HG02938 (cell line): ENCODE measurements at regions not wholly inside any gene's neighbourhood (a gene's known extent, or its start where the extent isn't known, plus 50 kb on each side); places are given as distances from the start of the nearest gene placed in this dataset.

Experiments
- ATAC-seq: cut with Tn5 transposase; IDR thresholded peaks from one replicate; pipeline ENCODE4 v1.9.1; 2021; ENCODE audit warnings: mild to moderate bottlenecking, moderate library complexity; ENCODE audit not compliant: unreplicated experiment

DNA sequence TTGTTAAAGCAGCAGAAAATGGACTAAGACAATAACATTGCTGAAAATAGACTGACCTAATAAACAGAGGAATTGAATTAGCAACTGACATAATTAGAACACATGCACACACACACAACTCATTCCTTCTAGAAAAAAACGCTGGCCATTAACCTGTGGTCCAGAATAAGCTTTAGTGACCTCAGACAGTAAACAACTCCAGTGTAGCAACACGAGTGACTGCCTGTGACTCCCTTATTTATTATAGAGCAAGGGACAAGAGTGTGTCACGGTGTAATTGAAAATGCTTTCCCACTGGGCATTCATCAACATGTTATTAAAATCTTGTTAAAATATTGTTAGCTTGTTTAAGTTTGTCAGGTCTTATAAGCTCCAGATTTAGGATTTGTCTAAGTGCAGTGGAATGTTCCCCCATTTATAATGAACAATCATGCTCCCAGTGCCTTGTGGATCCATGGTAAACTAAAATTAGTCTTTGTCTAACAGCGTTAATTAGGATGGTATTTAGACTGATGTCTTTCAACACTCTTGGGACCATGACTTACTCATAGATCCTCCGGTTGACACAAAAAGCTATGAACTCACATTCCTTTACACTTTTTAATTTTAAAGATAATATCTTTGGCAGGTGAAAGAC, 111.7 kb upstream of the IRS2 start:
- ATAC-seq: no peak

GRCh38 chr13:109892101-109892500, 105.7 kb upstream of the IRS2 start:
- no peak for ATAC-seq

DNA sequence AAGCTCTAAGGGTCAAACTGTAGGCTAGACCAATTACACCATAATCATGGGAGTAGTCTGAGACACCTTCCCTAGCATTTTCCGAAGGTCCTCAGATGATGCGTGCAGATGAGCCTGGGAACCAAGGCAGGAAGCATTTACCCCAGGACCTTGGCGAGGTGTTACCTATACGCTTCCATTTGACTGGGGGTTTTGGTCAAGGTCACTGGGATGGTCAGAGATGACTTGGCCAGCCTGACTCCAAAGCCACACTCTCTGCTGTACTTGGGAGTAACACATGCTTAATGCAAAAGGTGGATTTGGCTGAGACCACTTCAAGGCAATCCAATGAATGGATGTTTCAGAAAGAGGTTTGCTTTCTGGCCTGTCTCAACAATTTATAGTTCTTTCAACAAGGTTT, 98.9 kb upstream of the IRS2 start:
- ATAC-seq: no peak

DNA sequence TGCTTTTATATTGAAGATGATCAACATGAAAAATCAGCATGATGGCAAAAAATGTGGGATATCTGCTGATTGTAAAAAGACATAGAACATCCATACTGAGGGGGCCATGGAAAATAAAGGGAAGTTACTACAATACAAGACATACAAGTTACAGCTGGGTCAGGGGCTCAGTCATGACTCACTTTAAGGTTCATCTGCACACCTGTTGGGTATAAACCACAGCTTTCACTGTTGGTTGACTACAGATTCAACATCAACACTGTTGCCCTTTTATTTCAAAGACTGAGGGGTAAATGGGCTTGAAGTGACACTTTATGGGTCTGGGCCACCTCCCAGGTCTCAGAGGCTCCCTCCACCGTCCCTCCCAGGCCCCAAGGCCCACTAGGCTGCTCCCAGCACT, 98.1 kb upstream of the IRS2 start:
- ATAC-seq: no peak

DNA sequence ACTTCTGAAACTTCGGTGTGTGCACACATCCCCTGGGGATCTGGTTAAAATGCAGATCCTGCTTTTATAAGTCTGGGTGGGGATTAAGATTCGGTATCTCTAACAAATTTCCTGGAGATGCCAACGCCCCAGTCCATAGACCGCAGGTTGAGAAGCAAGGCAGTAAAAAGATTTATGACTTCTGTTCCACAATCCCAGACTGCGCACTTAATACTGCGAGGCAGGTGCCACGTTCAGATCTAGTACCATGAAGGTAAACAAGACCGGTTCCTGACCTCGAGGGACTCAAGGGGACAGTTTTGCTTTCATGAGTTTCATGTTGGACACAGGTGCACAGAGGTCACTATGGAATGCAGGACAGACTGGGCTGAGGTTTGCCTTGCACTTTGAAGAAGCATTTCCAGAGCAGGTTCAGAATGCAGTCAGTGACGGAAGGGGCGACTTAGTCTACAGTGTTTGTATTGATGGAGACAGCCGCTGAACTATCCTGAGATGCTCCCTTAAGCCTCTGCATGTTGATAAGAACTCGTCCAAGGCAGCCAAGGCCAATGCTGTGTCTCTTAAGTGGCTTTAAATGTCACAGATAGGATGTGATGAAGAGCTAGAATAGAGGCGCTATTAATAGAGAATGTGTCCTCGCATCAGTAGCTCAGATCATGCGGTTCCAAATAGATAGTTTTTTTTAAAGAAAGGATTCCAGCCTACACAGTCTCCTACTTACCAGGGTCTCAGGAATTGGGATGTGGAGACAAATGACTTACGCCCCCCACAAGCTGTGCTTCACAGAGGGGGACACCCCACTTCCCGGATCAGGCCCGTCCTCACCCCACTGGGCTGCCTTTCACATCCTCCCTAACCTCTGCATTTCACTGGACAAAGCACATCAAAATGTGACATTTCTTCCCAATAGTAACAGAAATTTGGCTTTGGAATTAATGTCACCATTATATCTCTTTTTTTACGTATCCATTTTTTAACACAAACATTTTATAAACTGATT, 97.1 kb upstream of the IRS2 start:
- no peak for ATAC-seq

- no peak for ATAC-seq
Observed at GRCh38 chr13:109881961-109882558, 95.7 kb upstream of the IRS2 start.

DNA sequence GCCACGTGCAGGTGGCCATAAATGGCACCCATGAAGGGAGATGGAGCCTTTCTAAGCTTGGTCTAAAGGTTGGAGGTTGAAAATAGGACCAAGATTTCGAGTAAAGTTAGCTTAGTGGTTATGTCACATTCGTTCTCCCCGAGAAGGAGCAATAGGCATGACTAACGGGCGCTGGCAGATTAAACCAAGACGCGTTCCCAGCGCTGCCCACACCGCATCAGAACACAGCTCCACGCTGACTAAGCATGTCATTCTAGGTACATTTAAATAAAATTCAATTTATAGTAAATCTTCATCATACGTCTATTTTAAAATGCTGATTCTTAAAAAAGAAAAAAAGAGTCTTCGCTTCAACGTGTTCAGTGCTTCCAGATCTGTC, 95.0 kb upstream of the IRS2 start:
- ATAC-seq: no peak

- ATAC-seq: no peak
Observed at GRCh38 chr13:109880371-109881346, 94.3 kb upstream of the IRS2 start.

DNA sequence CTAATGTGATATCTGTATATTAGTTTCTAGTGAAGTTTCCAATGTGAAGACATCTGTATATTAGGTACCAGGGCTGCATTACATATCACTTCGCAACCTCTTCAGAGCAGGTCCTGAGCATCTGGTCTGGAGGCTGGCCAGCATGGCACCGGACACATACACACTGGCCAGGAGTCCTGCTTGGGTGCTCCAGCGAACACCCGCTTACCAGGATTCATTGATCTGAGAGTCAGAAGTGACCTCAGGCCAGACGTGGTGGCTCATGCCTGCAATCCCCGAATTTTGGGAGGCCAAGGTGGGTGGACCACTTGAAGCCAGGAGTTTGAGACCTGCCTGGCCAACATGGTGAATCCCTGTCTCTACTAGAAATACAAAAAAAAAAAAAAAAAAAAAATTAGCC, 93.0 kb upstream of the IRS2 start:
- no peak for ATAC-seq

DNA sequence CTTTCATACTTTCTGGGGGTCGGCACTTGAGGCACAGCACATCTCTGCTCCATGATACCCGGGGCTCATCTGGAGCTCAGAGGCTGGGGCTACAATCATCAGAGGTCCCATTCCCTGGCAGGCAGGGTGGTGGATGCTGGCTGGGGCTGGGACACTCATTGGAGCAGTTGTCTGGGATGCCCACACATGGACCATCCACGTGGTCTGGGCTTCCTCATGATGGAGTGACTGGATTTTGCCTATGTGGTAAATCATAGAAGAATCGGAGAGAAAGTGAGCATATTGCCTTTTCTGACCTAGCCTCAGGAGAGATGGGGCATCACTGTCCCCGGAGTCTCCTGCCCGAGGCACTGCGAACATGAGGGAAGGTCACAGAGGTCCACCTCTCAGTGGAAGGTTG, 91.4 kb upstream of the IRS2 start:
- ATAC-seq: no peak

DNA sequence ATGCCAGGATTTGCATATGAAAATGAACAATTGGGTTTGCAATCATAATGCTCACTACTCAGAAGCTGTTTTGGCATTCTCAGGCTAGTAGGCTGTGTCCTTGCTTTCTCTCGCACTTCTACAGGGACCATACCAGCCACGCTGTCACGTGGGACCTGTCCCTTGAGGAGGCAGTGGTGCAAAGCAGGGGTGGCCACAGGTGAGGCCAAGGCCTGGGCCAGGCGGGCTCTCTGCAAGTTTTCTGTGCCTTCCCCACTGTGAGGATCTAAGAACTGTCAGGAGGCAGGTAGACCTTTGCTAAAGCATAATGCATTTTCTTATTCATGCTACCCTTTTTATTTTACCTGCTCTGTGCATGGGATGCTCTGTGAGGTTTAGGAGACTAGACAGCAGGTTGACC, 89.4 kb upstream of the IRS2 start:
- ATAC-seq: no peak

DNA sequence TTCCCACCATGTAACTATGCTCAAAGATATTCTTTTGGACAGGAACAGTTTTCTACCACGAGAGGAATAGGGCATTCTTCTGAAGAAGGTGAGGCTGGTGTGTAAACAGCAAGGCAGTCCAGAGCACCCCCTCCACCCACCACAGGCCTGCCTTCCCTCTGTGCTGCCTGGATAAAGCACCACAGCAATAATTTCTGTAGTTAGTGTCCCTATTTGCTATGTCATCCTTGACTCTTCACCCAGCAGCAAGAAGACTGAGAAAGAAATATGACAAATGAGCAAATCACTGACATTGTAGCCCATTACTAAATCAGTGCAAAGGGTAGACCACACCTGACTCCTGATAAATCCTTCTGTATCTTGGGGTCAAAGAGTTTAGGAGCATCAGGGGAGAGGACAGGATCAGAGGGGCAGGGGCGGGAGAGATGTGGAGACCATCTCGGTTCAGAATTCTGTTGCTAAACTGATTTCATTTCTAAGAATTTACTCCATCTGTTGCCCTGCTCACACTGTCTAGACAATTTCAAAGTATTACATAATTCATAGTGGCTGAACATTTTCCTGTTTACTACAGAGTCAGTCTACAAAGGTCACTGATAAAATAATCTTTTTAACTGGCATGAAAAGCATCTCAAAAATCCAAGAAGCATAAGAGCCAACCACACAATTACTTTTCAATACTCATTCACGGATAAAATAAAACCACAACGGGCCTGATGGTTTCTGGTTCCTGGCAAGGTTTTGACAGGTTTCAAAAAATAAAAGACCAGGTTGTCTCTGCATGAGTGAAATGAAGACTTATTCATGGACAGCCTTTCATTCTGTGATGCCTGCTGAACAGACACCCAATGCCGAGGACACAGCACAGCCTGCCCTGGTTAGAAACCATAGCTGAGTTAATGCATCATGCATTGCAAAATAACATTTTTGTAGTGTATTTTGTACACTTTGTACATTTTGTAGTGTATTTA, 88.4 kb upstream of the IRS2 start:
- no peak for ATAC-seq

DNA sequence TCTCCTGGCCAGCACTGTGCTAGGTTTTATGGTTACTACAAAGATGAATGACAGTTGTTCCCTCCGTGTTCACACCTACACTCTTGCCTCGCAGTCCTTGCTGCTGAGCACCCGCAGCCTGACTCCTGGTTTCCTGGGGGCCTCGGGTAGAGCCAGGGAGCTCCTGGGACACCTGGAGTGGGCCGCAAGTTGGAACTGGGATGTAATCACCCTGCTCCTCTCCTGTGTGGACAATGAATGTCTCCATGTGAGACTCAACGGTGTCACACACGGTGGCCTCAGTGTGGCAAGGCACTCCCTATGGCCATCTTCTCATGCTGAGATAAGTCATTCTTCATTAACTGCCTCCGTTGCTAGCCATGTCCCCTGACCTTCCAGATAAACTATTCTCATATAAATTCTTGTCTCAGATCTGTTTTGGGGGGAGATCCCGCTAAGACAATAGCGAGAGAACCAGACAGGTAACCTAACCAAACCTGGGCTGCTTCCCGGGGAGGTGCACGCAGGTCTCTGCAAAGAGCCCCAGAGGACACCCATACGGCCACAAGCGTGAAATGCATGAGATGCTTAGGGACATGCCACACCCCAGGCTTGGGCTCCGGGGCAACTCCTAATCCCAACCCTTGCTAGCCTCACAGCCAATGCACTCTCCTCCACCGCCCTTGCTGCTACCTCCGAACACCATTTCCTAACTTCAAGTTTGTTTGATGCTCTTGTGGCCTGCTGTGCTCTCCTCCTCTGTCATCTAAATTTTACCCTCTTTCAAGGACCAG, 87.2 kb upstream of the IRS2 start:
- no peak for ATAC-seq

DNA sequence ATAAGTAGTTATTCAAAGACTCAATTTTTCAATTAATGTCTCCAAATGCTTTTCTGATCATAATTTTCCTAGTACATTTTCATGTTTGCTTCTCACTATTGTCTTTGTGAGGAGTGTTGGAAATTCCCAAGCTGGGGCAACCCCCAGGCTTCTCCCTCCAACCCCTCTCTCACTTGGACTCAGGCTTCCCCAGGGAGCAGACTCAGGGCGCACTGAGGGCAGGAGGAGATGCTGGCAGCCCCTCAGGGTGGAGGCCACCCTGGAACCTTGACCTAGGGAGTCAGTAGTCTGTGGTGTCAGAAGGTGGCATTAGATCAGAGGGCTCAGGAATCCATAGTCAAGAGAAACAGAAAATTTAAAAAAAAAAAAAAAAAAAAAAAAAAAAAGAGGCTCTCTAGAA, 86.5 kb upstream of the IRS2 start:
- ATAC-seq: no peak

DNA sequence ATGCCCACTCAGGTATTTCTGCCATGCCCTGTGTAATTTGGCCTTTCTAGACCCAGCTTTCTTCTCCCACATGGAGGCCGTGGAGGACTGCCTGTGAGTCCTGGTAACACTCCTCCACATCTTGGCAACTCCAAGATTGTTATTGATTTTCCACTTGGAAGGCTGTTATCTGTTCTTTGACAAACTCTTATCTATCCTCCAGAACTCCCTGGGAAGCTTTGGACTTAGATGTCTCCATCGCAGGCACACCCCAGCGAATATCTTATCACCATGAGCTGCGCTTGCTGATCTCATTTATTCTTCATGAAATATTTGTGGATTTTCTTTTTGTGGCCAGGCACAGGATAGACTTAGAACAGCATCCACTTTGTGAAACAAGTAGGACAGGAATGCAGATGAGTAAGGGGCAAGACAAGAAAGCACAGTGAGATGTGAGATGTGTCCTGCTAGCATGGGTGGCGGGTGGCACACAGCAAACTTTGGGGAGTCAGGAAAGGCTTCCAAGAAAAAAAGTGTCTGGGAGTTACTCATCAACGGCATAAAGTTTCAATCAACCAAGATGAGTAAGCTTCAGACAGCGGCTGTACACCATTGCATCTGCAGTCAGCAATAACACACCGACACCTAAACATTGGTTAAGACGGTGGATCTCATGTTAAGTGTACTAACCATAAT, 84.5 kb upstream of the IRS2 start:
- ATAC-seq: no peak

GRCh38 chr13:109870274-109870673, 83.9 kb upstream of the IRS2 start:
- no peak for ATAC-seq

DNA sequence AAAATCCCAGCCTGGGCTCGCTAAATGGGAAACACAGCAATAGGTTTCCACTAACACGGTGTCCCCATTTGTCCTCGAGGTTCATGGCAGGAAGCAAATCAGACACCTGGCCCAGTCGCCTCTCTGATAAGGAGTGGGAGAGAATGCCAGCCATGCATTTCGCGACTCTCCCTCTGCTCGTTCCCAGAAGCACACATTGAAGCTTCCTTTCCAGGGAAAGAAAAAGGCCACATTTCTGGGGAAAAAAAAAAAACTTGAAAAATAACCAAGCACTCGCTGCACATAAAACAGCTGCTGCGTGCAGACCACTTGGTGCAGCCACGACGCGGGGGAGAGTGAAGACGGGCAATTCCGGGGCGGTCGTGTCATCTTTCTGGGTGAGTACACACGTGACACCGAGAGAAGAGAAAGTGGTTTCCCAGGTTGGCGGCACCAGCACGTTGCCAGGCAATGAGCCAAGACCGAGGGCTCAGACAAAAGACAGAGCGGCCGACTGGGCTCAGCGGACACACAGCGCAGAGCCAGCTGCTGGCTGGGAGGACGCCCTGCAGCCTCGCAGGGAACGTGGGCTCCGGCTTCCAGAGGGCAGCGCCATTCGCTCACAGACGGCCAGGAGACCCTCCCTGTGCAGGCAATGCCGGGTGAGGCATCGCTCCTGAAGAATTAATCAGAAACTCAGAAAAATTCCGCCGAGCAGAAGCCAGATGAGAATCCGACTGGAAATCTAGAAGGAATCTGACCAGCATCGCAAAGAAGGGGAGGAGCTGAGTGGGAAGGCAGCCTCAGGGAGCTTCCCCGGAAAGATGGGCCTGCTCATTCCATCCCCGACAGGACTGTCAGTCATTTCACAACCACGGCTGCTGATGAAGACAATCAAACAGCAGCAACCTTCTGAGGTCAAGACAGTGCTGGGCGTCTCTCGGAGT, 83.2 kb upstream of the IRS2 start:
- ATAC-seq: no peak
